ENCODE measurements at regions not wholly inside any gene's neighbourhood (a gene's known extent, or its start where the extent isn't known, plus 50 kb on each side); places are given as distances from the start of the nearest gene placed in this dataset.
"Not testable (repeated sequence)": the region's sequence is repeated elsewhere in the genome, so short reads cannot be mapped to it uniquely, and the experiment has no call there.

GRCh38 chr5:164518741-164519080, 1013.3 kb downstream of the MAT2B start:
- no peaks in the 10 kb centered on the region for H3K27me3 ChIP-seq
- H3K27ac ChIP-seq: no peak overlapping the region
- no peak overlapping the region for H3K4me3 ChIP-seq (replicated peaks in 1 of 3)
- no peaks in the 10 kb centered on the region for H3K36me3 ChIP-seq
- TF ChIP-seq POLR2A (IDR thresholded peaks at IDR 0.05) (no peak), CTCF (IDR thresholded peaks at IDR 0.05) (no peak)
- no peak for DNase-seq
- no peaks in the 10 kb centered on the region for H3K9me3 ChIP-seq
- intact Hi-C loops (cut with DNase I): no loop called here
- 80 to 82% methylated on average over 4 of the region's 4 CpGs for WGBS, 2 donors
- H3K4me1 ChIP-seq: no peaks in the 10 kb centered on the region

GRCh38 chr5:164532235-164532900, 1026.9 kb downstream of the MAT2B start:
- no peak overlapping the region for H3K4me3 ChIP-seq (replicated peaks in 1 of 3)
- 50 to 57% methylated on average over 4 of the region's 4 CpGs for WGBS, 2 donors
- no peaks in the 10 kb centered on the region for H3K36me3 ChIP-seq
- TF ChIP-seq POLR2A (IDR thresholded peaks at IDR 0.05) (no peak), CTCF (IDR thresholded peaks at IDR 0.05) (no peak)
- H3K27me3 ChIP-seq: no peaks in the 10 kb centered on the region
- H3K4me1 ChIP-seq: no peaks in the 10 kb centered on the region
- DNase-seq: no peak
- intact Hi-C loops (cut with DNase I): no loop called here
- H3K27ac ChIP-seq: no peak overlapping the region
- H3K9me3 ChIP-seq: no peaks in the 10 kb centered on the region

- WGBS, 2 donors: 72 to 76% methylated on average over 7 of the region's 7 CpGs
- H3K27ac ChIP-seq; DNase-seq; intact Hi-C loops (cut with DNase I); H3K4me3 ChIP-seq (replicated peaks in 1 of 3); H3K4me1 ChIP-seq; H3K27me3 ChIP-seq; H3K36me3 ChIP-seq; H3K9me3 ChIP-seq: not testable (repeated sequence)
These were observed 1028.0 kb downstream of the MAT2B start for GRCh38 chr5:164533426-164533825.

- Histone ChIP-seq H3K9me3 (no peaks in the 10 kb centered on the region), H3K27ac (no peak overlapping the region), H3K4me3 (replicated peaks in 1 of 3) (no peak overlapping the region), H3K27me3 (no peaks in the 10 kb centered on the region), H3K36me3 (no peaks in the 10 kb centered on the region), H3K4me1 (no peaks in the 10 kb centered on the region)
- WGBS, 2 donors: 76 to 83% methylated on average over 2 of the region's 2 CpGs
- DNase-seq: no peak
- intact Hi-C loops (cut with DNase I): no loop called here
- TF ChIP-seq POLR2A (IDR thresholded peaks at IDR 0.05) (no peak), CTCF (IDR thresholded peaks at IDR 0.05) (no peak)
These were observed 1034.8 kb downstream of the MAT2B start for GRCh38 chr5:164540174-164540573.

GRCh38 chr5:164545507-164545906, 1040.1 kb downstream of the MAT2B start:
- 95 to 96% methylated on average over 6 of the region's 6 CpGs for WGBS, 2 donors

More at GRCh38 chr5:164545507-164545906, 1040.1 kb downstream of the MAT2B start:
- intact Hi-C loops (cut with DNase I): no loop called here
- no peak for DNase-seq
- Histone ChIP-seq H3K4me3 (replicated peaks in 1 of 3) (no peak overlapping the region), H3K36me3 (no peaks in the 10 kb centered on the region), H3K27me3 (no peaks in the 10 kb centered on the region), H3K4me1 (no peaks in the 10 kb centered on the region), H3K27ac (no peak overlapping the region), H3K9me3 (no peaks in the 10 kb centered on the region)
- TF ChIP-seq CTCF (IDR thresholded peaks at IDR 0.05): no peak
- no peak for TF ChIP-seq POLR2A (IDR thresholded peaks at IDR 0.05)

All from thyroid gland (tissue), 4 donors.